ENCODE measurements at regions not wholly inside any gene's neighbourhood (a gene's known extent, or its start where the extent isn't known, plus 50 kb on each side); places are given as distances from the start of the nearest gene placed in this dataset.
A peak's percentile ranks its signal among the peaks of the same experiment; 100 is the strongest.

DNA sequence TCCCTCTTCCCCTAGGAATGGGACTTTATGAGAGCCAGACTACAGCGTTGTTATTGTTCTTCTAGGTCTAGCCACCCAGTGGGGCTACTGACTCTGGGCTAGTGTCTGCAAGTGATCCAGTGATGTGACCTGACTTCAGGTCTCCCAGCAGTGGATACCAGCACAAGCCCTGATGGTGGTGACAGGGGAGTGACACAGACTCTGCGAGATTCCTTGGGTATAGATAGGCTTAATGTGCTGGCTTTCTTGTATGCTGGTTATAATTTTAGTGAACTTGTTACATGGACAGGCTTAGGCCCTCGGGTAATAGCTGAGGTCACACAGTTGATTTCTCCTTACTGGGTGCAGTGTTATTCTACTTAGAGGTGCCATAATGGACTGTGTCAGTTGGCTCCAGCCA is 106.9 kb downstream of the TBC1D30 start:
- DNase-seq: no peak

DNA sequence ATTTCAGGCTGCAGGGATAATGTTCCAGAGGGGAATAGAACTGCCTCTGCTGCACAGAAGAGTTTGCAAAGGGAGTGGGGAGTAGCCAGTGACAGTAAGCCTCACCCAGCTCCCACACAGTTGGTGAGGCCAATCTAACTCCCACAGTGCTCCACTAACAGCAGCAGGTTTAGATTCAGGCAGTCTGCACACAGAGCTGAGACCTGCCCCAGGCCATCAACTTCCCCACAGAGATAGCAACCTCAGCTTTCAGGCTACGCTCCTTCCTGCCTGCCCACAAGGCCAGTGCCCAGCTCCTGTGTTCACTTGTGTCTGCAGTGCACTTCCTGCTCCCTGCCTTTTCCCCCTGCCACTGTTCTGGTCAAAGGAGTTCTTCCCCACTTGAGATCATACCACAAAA is 107.5 kb downstream of the TBC1D30 start:
- DNase-seq: no peak

DNA sequence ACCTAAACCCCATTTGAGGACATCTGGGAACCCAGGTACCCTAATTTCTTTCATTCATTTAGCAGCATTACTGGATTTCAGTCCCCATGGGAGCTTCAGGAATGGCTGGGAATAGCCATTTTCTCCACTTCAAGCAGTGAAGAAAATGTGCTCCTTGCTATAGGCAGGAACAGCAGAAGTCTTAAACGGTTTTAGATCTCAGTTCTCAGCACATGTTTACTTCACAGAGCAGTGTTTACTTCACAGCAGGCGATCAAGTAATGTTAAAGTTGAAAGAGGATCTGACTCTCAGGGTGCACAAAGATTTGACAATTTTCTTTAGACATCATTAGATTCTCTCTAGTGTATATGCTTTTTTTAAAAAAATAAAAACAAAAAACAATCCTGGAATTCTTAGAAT is 109.3 kb downstream of the TBC1D30 start:
- no peak for DNase-seq

DNA sequence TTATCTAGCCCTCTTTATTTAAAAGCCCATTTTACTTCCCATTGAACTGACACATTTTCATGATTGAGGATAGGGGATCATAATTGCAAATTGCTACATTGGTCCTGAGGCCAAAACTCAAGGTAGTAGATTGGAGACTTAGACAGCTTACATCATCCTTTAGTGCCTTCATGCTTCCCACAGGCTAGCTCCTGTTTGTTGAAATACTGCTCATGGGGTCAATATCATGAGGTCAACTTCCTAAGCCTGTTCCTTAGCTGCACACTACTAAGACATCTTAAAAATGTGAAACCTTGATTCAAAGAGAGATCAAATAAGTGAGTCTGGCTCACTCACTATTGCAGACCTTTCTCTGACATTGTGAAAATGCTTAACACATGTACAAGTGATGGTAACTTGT is 113.0 kb downstream of the TBC1D30 start:
- no peak for DNase-seq

DNA sequence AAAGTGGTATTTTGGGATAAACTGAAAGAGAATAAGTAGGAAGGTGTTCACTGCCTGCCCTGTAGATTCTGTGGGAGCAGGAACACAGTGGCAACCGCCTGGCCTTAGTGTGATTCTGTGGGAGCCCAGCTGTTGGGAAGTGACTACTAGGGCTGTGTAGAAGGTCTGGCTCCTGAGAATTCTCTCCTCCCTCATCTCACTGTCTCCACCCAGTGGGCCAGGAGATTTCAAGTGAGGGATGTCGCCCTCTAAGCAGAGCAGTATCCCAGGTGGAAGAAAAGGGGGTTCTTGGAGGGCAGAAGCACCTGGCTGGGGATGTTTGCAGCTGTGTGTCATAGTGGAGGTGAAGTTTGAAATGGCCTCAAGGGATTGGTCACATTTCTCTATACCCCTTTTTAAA is 113.7 kb downstream of the TBC1D30 start:
- no peak for DNase-seq

GRCh38 chr12:64943686-64944085 is 119.2 kb downstream of the TBC1D30 start:
- DNase-seq: no peak

- DNase-seq: no peak
These were observed 120.5 kb downstream of the TBC1D30 start for GRCh38 chr12:64944966-64945365.

- peak; percentile 68 for DNase-seq
These were observed 121.8 kb downstream of the TBC1D30 start for GRCh38 chr12:64946132-64946829.

DNA sequence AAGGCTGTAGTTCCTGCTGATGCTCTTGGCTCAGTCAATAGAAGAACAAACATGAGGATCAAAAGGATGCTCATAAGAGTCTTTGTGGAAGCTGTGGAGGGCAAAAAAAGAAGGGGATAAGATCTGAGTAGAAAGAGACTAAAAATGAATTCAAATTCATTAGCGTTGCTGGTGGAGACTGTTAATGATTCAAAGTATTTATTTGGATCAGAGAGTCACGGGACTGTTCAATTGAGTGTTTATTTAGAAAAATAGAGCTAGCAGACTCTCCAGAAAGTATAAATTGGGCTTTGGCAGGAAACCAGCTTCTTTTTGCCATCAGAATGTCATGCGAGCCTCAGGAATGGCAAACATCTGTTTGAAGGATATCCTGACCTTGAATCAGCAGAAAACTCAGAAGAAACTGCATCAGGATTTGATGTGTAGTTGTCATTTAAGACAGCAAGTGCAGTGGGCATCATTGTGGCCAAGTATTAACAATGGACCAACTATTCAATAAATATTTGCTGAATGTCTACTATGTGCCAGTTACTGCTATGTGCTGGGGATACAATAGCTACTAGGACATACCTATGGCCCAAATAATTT is 126.4 kb downstream of the TBC1D30 start:
- no peak for DNase-seq

DNA sequence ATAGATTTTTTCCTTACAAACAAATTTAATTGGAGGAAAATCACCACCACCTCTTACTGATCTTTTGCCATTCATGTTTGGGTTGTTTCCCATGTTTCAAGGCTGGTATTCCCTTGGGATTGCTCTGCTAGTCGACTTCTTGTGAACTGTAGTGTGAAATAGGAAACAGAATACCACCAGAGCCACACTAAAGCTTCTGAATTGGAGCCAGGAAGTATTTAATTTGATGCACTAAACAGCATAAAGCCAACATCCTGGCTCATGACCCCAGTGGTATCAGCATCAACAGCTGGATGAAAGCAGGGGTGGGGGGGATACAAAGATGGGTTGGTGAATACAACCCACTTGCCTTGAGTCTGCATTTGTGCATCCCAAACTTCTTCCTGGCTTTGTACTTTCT is 127.5 kb downstream of the TBC1D30 start:
- no peak for DNase-seq

- DNase-seq: no peak
These were observed 131.3 kb downstream of the TBC1D30 start for GRCh38 chr12:64955746-64956145.

DNA sequence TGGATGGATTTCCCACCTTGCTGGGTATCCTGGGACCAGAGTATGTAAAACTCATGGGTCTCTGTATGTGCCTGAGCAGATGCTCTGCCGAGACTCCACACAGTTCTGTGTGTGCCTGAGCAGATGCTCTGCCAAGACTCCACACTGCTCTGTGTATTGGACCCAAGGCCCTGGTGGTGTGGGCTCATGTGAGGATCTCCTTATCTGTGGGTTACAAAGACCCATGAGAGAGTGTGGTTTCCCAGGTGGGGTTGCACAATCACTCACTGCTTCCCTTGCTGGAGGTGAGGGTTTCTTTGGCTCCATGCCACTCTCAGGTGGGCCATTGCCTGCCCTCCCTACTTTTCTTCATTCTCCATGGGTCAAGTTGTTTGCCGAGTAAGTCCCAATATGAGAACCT is 141.5 kb downstream of the TBC1D30 start:
- DNase-seq: no peak

DNA sequence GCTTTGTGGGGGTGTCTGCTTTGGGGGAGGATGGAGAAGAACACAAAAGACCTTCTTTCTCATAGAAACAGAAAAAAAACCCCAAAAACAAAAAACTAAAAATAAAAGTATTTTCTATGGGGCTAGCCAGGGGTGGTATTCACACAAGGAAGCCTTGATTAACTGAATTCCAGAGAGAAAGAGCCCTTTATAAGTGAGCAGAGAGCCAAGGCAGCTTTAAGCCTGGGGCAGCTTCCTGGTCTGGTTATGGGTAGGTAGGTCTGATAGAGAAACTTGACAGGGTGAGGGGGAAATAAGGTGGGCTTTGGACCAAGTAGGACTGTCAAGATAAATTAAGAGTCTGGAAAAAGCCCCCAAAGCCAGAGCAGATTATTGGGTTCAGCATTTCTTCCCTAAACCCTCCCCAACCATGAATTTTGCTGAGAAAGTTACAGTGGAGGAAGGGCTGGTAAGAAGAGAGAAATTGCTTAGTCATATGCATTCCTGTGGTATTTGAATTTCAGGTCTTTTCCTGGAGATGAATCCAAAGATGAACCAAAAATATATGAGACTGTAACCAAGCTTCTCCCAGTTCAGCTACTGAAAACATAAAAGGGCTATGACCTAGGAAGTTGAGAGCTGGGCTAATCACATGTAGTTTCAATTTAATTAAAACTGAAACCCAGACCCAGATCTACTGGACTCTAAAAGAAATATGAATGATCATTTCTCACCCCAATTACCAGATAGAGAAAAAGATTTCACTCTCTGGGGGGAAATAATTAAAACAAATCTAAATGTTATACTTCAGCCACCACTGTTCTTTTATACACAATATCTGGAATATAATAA is 144.8 kb downstream of the TBC1D30 start:
- no peak for DNase-seq

DNA sequence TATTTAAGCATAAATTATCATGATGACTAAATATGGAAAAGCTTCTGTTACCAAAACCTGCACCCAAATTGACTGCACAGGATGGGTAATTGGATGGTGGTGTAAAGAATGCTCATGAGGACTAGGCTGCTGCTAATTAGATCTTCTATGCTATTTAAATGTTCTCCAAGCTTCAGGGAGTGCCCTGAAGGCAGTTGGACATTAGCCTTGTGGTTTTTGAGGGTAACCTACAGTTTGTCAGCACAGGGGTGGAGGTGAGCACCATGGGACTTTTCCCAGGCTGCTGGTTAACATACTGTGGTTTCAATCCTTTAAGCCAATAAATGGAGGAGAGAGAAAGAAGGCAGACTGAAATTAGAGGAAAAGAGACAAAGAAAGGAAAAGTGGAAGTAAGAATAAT is 145.0 kb downstream of the WIF1 start:
- DNase-seq: no peak

- no peak for DNase-seq
These were observed 137.3 kb downstream of the WIF1 start for GRCh38 chr12:64983771-64984278.

DNA sequence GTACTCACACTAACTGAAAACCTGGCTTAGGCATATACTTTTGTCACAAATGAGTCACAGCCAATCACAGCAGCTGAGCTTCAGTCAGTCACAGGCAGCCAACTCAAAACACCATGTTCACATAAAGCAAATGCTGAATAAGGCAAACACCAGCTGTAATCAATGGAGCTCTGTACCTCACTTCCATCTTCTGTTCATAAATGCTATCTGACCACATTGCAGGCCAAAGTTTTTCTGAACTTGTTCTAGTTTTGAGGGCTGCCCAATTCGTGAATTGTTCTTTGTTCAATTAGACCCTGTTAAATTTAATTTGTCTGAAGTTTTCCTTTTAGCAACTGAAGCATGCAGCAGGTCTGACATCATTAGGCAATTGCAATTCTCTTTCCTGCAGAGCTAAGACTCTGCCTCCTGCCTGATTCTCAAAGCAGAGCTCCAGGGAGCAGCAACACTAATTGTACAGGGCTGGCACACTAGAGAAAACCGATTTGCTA is 129.9 kb downstream of the WIF1 start:
- DNase-seq: peak; percentile 77

GRCh38 chr12:64992116-64992515 is 129.0 kb downstream of the WIF1 start:
- peak; percentile 35 for DNase-seq

DNA sequence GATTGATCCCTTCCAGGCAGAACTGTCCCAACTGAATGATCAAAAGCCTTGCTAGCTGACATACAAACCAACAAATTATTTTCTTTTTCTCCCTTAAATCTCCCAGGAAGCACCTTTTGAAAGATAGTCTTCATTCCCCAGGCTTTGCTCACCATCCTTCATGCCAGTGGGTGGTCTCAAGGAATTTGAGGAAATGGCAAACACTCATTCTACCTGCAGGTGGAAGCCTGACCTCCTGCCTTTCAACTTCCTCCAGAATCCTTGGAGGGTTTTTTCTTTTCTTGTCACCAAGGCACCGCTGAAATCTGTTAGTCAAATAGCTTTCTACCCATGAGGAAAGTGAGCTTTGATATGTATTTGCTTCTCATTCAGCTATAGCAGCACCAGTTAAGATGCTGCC is 128.5 kb downstream of the WIF1 start:
- peak; percentile 9 for DNase-seq

- DNase-seq: no peak
These were observed 127.6 kb downstream of the WIF1 start for GRCh38 chr12:64993461-64993860.

DNA sequence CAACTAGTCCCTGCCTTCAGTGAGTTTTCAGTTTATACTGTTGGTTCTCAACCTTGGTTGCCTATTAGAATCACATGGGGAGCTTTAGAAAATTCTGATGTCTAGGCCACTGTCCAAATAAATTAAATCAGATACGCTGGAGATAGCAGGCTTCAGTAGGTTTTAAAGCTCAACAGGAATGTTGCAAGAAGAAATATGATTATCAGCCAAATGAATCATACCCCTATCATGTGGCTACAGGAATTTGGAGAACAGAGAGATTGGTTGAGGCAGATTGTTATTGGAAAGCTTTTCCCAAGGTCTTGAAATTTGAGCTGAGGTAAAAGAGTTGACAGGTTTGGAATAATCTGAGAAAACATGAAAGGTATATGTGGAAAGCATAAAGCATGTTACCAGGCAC is 125.3 kb downstream of the WIF1 start:
- no peak for DNase-seq

DNA sequence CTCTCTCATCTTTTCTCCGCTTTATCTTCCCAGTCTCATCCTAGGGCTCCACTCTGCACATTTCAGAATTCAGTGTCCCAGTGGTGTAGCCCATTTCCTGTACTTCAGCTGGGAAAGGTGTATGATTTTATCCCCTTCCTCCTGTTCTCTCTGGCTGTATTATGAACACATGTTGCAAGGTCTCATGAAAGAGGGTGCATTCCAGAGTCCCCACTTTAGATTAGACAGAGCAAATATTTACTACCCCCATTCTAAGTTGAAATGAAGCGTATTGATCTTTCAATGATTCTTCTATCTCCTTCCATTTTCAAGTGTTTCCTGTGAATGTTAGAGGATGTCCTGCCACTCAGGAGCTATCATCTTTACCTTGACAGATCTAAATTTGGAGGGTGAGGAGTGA is 123.2 kb downstream of the WIF1 start:
- DNase-seq: no peak

GRCh38 chr12:64998371-64999147 is 122.5 kb downstream of the WIF1 start:
- peak; percentile 30 for DNase-seq

- DNase-seq: no peak
These were observed 122.0 kb downstream of the WIF1 start for GRCh38 chr12:64999148-64999425.
